NCI-H2107 treated with DMSO at 0.1 percent for 48 hours (cell line): ENCODE measurements at regions not wholly inside any gene's neighbourhood (a gene's known extent, or its start where the extent isn't known, plus 50 kb on each side); places are given as distances from the start of the nearest gene placed in this dataset.
A peak's percentile ranks its signal among the peaks of the same experiment; 100 is the strongest.

Source experiments
- DNase-seq: peaks from one replicate; lab custom pipeline; 2025; ENCODE audit not compliant: unreplicated experiment; lab: John Stamatoyannopoulos, UW

- DNase-seq: no peak
Measured at GRCh38 chr1:201706109-201706508, 122.8 kb upstream of the IPO9 start.

GRCh38 chr1:201707027-201707426 lies 121.9 kb upstream of the IPO9 start:
- DNase-seq: no peak

- DNase-seq: no peak
Measured at GRCh38 chr1:201707656-201708055, 121.3 kb upstream of the IPO9 start.

- DNase-seq: peak; percentile 85
Measured at GRCh38 chr1:201708085-201708512, 120.9 kb upstream of the IPO9 start.

- no peak for DNase-seq
Measured at GRCh38 chr1:201708691-201709090, 120.3 kb upstream of the IPO9 start.

- peak; percentile 54 for DNase-seq
Measured at GRCh38 chr1:201709564-201710295, 119.2 kb upstream of the IPO9 start.

GRCh38 chr1:201710632-201711597 lies 118.0 kb upstream of the IPO9 start:
- no peak for DNase-seq

GRCh38 chr1:201711811-201712210 lies 117.1 kb upstream of the IPO9 start:
- DNase-seq: no peak

- DNase-seq: no peak
Measured at GRCh38 chr1:201712387-201713085, 116.4 kb upstream of the IPO9 start.

- no peak for DNase-seq
Measured at GRCh38 chr1:201713086-201713810, 115.7 kb upstream of the IPO9 start.

GRCh38 chr1:201714542-201715329 lies 114.2 kb upstream of the IPO9 start:
- no peak for DNase-seq

- DNase-seq: no peak
Measured at GRCh38 chr1:201715351-201715750, 113.6 kb upstream of the IPO9 start.

- DNase-seq: no peak
Measured at GRCh38 chr1:201715801-201716741, 112.9 kb upstream of the IPO9 start.

- DNase-seq: no peak
Measured at GRCh38 chr1:201716742-201717135, 112.2 kb upstream of the IPO9 start.

- no peak for DNase-seq
Measured at GRCh38 chr1:201717286-201717685, 111.7 kb upstream of the IPO9 start.

GRCh38 chr1:201718346-201719202 lies 110.4 kb upstream of the IPO9 start:
- no peak for DNase-seq

- DNase-seq: peak; percentile 91
Measured at GRCh38 chr1:201719812-201720521, 109.0 kb upstream of the IPO9 start.
